ENCODE measurements at regions not wholly inside any gene's neighbourhood (a gene's known extent, or its start where the extent isn't known, plus 50 kb on each side); places are given as distances from the start of the nearest gene placed in this dataset.

DNA sequence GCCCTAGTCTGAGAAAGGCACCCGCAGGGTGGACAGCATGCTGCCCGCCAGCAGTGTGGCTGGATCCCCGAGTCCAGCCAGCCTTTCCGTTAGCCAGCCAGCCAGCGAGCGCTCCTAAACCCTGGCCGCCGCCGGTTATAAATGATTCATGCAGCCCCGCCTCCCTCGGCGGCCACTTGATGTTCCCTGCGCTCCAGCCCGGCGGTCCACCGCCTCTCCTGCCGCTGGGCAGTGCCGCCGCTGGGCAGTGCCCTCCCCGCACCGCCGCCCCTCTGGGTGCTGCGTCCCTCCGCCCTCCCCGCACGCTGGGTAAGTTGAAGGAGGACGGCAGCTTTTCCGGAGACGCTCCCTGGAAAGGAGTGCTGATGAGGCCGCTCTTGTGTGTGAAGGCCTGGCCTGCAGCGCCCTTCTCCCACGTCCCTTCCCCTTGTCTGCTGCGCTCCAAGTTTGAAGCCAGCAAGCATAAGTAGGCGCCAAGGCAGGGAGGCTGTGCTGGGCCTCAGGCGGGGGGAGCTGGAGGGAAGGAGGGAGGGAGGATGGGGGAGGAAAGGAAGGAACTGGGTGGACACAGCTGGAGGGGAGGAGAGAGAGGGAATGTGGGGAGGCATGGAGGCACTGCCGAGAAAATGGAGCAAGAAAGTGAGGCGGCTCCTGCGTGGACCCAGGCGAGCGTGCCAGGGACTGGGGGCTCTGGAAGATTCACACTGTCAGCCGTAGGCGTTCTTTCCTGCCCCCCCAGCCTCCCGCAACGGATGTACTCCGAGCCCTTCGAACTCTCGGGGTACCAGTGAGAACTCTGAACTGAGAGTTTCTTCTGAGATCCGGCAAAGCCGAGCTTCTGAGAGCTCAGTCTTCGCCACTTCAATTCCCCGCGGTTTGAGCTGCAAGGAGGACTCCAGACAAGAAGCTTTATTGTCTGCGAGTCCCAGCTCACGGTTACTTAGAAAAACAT, 131.9 kb downstream of the GLI2 start:
- DNase-seq, result no peak

DNA sequence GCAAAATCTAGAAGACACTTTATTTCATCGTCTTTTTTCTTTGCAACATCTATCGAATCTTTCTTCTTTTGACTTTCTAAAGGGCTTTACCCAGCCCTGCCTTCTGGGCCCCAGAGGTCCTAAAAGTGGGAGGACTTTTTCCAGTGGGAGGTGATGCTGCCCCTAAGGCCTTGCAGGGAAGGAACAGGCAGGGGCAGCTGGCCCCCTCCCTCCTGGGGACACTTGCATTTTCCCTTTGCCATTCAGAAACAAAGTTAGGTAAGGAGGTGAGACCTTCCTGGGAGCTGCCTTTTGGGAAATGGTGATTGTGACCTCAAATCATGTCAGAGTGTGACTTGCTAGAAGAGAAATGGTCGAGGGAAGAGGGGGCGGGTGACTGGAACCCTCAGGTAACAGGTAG, 132.7 kb downstream of the GLI2 start:
- no peak for DNase-seq

DNA sequence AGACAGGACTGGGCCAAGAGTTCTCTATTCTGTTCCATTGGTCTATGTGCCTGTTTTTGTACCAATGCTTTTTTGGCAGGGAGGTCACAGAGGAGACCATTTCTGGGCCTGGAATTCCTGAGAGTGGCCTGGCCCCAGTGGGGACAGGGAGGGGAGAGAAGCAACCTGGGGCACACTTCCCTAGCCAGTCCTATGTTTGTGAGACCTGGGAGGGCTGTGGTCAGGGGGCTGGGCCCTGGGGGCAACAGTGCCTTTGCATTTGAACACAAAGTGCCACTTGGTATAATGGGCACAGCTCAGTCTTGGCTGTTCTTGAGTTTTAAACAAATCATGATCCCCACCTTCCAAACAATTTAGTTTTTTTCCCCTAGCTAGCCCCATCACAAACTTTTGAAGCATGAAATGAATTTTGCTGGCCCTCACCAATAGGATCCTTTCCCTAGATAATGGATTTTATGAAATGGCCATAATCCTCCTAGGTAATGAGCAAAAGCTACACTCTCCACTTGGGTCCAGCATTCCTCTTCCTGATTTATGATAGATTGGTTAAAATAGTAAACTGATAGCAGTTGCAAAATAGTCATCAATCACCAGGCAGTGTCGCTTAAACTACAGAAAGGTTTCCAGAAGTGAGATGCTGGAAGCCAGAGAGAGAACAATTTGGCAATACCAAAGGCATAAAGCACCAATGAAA, 133.5 kb downstream of the GLI2 start:
- DNase-seq, result no peak

DNA sequence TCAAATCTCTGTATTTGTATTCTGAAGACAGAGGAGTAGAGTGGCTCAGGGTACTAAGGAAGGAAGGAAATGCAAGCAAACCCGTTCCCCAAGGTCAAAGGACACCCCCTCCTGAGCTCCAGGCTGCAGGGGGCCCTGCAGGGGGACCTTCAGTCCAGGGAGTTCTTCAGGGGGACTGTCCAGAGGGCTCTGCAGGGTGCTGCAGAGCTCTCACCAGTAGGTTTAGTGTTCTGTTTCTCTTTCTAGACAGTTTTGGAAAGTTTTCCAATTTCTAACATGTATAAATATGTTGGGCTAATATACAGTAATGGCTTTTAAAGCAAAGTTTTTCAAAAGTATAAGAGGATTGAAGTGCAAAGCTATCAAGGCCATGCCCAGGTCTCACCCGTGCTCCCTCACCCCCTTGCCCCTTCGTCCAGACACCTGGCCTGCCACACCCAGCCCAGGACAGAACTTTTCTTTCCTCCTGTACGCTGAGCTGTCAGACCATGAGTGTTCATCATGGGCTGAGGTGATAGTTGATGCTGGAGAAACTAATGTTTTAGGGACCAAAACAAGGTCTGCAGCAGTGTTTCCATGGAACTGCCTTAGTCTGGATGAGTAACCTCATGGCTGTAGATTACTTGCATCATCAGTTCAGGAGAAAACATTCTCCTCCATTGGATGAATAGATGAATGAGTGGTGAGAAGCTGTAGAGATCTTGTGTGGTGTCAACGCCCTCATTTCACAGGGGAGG, 134.2 kb downstream of the GLI2 start:
- no peak for DNase-seq

DNA sequence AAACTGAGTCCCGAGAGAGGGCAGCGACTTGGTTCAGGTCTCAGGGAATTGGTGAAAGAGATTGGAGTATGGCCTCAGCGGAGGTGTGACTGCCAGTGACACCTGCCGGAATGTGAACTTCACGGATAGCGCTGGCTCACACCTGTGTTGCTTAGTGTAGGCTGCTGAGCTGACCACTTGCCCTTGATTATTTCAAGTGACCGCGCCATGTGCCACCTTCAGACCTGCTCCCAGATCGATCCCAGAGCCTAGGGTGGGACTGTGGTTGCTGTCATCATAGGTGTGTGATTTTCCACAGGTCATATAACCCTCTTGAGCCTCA, 134.8 kb downstream of the GLI2 start:
- no peak for DNase-seq

DNA sequence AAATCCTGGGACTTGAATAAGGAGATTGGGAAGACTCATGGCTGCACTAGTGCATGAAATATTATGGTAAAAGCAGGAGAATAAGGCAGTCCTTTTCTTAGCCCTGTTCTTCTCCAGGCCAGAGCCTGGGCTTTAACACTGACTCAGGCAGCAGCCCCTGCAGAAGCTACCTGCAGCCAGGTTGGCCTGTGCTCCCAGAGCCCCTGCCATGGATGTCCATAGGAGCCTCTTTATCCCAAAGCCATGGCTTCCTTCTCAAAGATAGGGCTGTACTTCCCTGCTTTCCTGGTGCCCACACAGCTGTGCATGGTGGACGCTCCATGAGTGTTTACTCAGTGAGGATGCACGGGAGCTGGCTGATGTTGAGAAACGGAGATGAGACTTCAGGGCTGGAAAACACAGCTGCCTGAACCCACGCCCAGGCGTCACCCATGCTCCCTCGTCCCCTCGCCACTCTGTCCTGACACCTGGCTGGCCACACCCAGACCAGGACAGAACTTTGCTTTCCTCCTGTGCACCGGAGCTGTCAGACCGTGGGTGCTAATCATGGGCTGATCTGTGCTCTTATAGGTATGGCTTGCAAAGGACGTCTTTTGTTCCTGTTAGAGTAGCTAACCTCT, 135.5 kb downstream of the GLI2 start:
- DNase-seq, result no peak

DNA sequence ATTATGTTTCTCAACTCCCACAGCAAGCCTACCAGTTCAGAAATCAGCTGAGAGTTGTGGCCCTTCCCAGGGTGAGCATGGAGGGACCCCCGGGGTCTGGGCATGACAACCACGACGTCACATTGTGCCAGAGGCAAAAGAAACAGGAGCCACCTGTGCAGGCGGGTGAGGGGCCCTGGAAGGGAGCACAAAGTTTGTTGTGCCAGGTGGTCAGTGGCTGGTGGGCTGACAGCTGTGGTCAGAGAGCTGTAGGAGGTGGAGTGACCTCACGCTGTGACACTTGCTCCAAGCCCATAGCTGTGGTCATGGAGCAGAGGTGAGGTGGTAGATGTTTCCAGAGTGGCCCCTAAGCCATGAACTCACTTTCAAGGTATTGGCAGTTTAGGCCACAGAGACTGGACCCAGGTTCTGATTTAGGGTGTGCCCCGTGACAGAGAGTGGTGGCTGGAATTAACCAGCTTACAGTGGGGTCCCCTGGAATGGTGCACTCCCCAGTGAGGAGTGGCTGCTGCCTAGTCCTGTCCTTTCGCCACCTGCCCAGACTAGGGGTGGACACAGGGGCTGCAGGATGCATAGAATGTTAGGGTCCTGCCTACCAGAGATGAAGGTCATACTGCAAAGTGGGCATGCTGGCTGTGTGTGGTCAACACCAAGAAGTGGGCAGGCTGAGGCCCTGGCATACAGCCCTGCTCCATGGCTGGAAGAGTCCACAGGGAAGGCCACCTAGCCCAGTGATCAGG, 136.4 kb downstream of the GLI2 start:
- DNase-seq, result no peak

DNA sequence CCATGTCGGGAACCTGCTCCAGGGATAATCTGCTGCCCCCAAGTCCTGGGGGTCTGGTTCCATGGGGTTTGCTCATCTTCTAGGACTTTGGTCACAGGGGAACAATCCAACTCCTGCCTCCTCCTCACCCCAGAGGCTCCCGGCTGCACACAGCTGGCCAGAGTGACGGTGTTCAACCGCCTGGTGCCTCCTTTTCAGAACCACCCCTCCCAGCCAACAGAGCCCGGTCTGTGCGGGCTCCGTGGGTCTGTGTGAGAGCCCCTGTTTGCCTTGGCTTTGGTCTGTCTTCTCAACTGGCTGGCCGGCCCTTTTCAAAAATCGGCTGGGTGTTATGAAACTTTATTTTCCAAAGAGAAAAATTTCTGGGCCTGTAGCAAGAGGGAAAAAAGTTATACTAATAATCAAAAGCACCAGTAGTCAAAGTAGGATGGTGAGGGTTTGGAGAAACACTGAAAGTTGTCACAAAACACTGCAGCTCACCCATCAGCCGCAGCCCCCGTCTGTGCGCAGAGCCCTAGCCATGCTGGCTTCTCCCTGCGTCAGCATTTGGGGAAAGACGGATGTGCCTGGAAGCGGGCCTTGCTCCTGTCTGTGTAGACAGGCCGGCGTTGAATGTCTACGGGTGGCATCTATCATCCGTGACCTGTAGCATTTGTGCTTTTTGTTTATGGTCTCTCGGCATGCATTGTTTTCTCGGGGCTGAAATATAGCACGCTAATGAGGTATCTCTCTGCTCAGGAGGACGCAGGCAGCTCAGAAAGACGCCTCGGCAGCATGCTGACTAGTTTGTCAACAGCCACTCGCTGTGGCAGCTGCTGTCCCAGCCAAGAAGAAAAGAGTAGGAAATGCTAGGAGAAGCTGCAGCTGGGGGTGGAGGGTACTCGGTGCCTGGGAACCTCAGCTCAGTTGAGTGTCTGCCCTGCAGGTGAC, 138.6 kb downstream of the GLI2 start:
- DNase-seq, result no peak

DNA sequence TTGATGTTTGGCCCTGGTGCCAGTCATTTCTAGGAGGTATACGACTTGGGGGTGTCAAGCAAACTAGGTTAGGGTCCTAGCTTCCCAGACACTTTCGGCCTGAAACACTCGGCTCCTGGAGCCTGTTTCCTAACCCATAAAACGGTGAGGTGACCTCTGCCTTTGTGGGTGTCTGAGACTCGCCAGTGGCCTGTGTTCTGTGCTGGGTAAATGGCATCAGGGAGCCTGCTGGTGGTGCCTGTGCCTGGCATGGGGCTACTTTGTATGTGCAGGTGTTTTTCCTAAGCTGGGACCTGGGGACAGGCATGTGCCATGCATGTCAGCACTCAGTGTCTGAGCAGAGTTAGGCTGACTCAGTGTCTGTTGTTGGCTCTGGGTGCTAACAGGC, 139.2 kb downstream of the GLI2 start:
- DNase-seq, result no peak

DNA sequence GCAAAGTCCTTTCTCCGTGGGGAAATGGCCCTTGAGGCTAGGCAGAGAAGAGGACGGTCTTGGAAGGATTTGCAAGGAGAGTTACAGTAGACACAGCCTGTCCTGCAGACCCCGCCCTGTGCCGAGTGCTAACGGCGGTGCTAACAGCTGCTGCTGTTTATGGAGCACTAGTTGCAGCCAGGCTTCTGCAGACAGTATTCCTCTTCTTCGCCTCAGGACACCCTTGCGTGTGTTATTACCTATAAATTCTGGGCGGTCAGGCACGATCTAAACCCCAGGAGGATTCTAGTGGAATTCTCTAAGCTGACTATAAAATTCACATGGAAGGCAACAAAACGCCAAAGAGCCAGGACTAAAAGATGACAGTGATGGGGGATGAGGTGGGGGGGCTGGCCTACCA, 139.8 kb downstream of the GLI2 start:
- no peak for DNase-seq

DNA sequence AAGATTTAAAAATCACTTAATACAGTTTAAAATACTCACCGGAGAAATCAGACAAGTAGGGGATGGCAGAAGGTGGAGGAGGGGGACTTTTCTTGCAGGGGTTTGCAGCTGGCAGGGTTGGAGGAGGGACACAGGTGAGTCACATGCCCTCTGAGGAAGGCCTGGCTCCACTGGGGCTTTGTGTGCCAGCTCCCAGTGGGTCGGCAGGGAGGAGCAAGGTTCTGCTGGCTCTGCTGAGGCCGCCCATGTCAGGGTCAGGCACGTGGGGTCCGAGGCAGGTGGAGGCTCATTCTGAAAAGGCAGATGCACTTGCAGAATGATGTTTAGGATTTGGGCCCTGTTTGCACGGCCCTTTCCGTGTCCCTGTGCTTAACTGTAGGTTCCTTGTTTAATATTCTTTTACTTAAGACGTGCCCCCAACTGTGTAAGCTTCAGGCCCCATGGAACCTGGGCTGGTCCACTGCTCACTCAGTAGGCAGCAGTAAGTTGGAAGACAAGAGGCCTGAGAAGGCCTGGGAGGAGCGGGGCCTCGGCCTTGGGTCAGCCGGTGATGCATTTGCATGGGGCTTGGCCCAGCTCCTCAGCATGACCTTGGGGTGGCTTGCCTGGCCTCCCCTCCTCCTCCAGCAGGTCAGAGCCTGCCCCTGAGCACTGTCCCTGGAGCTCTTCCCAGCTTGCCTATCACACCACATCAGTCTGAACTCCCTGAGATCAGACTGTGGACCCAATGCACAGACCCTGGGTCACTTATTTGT, 141.0 kb downstream of the GLI2 start:
- DNase-seq, result no peak

DNA sequence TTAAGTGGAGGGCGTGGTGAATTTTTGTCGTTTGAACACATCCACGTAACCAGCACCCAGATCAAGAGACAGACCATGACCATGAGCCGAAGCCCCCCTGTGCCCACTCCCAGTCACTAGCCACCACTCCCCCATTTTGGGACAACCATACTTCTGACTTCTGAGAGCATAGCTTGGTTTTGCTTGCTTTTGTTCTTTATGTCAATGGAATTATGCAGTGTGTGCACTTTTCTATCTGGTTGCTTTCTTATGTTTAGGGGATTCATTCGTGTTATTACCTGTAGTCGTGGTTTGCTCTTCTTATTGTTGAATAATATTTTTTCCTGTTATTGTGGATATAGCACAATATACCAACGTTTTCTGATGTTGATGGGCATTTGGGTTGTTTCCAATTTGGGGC, 141.7 kb downstream of the GLI2 start:
- DNase-seq, result no peak

DNA sequence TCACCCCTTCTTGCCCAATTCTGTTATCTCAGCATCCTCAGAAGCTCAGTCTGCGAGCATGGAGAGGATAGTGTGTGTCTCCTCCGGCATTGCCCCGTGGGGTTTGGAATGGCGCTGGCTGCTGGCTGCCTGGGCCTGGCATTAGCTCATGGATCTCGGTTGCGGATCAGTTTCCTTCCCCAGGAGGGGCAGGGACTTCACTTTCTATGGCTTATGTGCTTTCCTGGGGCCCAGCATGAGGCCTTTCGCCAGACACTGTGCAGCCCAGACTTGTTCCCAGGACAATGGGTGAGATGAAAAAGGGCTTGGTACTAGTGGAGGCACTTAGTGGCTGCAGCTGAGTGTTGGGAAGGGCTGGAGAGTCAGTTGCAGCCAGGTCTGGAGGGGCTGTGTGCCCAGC, 143.3 kb downstream of the GLI2 start:
- no peak for DNase-seq

DNA sequence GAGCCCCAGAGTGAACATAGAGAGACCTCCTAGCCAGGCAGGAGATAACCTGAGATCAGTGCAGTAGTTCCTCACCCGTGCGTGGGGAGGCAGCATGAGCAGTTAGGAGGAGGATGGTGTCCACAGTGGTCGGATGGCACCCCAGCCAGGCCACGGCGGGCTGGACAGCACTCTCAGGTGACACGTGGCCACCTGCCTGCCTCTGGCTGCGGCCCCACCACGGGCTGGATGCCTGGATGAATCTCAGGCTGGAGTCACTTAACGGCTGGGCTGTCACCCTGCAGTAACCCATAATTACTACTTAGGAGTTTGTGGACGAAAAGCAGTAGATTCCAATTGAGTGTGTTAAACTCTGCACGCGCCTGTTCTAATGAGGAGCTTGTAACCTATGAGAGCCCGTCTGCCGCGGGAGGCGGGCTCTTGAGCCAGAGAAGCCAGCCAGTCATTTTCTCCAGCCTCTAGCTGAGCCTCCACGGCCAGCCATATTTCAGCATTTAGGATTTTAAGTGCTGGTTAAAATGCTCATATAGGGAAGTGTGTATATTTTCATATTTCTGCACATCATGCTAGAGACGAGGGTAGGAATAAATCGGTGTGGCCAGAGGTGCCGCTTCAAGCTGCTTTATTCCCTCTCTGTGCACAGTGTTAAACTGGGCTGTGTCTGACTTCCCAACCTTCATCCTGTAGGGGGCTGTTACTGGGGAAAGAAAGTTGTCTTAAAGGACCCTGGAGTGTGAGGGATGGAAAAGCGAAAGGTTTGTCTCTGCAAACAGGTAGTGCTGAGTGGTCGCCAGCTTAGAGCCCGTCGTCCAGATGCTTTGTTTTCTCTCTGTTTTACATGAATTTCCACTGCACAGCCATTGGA, 144.0 kb downstream of the GLI2 start:
- DNase-seq, result no peak

DNA sequence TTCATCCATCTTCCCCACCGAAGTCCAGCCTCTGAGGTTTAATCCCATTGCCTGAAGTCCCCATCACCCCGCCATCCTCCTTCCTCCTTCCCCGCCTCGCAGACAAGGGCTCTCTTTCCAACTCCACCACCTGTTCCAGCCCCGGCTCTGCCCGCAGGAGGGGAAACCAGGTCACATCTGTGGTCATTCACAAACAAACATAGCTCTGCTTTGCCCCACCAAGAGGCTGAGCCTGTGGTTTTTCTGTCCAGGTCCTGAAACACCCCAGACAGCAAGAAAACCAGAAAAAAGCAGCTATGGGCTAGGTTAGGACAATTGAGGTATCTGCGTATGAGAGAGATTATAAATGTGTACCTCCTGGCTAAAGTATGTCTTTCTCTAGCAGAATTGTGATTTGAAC, 144.7 kb downstream of the GLI2 start:
- no peak for DNase-seq

DNA sequence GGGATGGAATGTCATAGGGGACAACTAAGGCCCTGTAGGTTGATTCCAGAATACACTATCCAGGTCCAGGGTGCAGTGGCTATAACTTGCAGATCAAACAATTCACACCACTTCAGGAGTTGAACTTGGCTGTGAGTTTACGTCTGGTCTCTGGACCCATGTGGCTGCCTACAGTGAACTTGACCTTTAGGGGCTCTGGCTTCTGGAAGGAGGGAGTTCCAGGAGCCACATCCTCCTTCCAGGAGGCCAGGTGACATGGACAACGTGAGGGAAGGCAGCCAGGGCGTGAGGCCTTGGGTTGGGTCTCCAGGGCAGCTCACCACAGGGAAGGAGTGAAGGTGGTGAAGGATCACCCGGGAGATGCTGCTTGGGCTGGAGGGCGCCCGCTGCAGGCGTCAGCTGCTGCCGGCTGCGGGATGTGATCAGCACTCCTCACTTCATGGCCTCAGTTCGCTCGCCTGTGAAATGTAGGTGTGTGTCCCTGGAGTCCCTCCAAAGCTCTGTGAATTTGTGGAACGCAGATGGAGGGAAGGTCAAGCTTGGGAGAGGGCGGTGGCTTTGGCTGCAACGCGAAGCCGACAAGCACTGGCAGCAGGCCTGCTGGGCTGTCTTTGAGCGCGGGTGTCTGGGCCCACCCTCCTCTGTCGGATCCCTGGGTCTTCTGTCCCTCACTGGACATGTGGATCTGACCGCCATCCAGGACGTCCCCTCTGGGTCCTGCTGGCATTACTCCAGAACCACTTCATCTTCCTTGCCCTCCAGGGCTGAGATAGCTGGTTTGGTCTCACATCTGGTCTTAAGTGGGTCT, 146.5 kb downstream of the GLI2 start:
- DNase-seq, result no peak

DNA sequence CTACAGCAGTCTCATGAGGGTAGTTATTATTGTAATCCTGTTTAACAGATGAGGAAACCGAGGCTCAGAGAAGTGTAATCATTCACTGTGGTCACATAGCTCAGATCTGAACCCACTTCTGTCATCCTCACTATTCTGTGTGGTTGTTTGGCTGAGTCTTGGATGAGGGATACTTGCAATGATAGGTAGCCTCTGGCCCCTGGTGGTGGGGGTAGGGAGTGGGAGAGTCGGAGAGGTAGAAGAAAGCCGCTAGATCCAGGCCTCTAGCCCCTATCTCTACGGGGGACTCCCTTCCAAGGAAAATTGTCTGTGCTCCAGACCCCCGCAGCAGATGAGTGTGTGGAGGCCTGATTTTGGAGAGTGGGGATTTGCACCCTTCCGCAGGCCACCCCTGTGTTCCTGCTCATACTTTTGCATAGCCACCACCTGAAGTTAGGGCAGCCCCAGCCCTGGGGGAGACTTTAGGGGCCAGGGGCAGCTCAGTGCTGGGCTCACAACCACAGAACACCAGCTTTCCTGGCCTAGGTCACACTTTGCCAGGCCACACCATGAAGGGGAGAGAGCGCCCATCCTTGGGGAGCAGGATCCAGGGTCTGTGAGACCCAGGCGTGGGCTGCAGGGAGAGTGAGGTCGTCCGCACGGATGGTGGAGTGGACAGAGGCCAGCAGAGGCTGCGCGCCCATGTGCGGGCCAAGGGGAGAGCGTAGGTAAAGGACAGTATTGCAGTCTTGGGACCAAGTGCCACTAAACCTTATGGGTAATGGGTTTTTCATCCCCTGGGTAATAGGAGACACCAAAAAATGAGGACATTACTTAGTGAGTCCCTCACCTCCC, 148.2 kb downstream of the GLI2 start:
- DNase-seq, result no peak
